NT2/D1 (cell line): ENCODE measurements at regions not wholly inside any gene's neighbourhood (a gene's known extent, or its start where the extent isn't known, plus 50 kb on each side); places are given as distances from the start of the nearest gene placed in this dataset.

Experiments used
- SUZ12 ChIP-seq: IDR thresholded peaks from 2 replicates; pipeline ENCODE4 v1.6.1; 2011; ENCODE audit not compliant: insufficient read length, insufficient read depth; ENCODE audit errors: extremely low read depth
- YY1 ChIP-seq: IDR thresholded peaks from 2 replicates; pipeline ENCODE4 v1.6.1; 2011; ENCODE audit not compliant: insufficient read length, insufficient read depth
- ZNF274 ChIP-seq: IDR thresholded peaks from 2 replicates; pipeline ENCODE4 v1.6.1; 2011; ENCODE audit warnings: mild to moderate bottlenecking, low read depth, low read length

- no peak for TF ChIP-seq YY1
- no peak for TF ChIP-seq SUZ12
- TF ChIP-seq ZNF274, result no peak
Measured at GRCh38 chr1:98211271-98211845, 290.5 kb upstream of the DPYD start.
